ENCODE measurements at regions not wholly inside any gene's neighbourhood (a gene's known extent, or its start where the extent isn't known, plus 50 kb on each side); places are given as distances from the start of the nearest gene placed in this dataset.

GRCh38 chr6:80548532-80548931, 442.1 kb downstream of the BCKDHB start:
- TF ChIP-seq POLR2A (IDR thresholded peaks at IDR 0.05; ENCODE audit: low read depth, low read length): no peak
- no peak for TF ChIP-seq PAX5 (IDR thresholded peaks at IDR 0.05; ENCODE audit: insufficient read depth, low read length, severe bottlenecking)
- TF ChIP-seq TAF1 (IDR thresholded peaks at IDR 0.05; ENCODE audit: low read depth, low read length): no peak
- no peak for TF ChIP-seq POLR2AphosphoS5 (IDR thresholded peaks at IDR 0.05; ENCODE audit: low read depth, low read length)
- TF ChIP-seq POU2F2 (IDR thresholded peaks at IDR 0.05; ENCODE audit: low read depth, low read length): no peak

Data from GM12891 (cell line).